ENCODE measurements at regions not wholly inside any gene's neighbourhood (a gene's known extent, or its start where the extent isn't known, plus 50 kb on each side); places are given as distances from the start of the nearest gene placed in this dataset.
"Not testable (repeated sequence)": the region's sequence is repeated elsewhere in the genome, so short reads cannot be mapped to it uniquely, and the experiment has no call there.

DNA sequence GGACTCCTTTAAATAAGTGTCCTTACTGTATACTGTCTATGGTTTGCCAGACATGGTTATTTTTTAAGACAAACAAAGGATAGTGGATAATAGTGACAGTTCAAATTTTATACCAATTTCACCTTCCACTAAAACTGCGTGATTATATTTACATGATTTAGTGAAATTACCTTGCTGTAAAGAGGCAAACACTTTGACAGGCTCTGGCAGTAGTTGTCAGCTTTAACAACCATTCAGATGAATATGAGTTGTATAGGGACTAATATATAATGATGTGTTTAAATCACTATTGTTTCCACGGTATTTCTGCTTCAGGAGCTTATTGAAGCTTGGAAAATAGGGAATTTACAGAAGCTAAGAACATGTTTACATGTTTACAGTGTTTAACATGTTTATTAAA lies 1364.0 kb downstream of the FSCB start:
- no peak for DNase-seq

DNA sequence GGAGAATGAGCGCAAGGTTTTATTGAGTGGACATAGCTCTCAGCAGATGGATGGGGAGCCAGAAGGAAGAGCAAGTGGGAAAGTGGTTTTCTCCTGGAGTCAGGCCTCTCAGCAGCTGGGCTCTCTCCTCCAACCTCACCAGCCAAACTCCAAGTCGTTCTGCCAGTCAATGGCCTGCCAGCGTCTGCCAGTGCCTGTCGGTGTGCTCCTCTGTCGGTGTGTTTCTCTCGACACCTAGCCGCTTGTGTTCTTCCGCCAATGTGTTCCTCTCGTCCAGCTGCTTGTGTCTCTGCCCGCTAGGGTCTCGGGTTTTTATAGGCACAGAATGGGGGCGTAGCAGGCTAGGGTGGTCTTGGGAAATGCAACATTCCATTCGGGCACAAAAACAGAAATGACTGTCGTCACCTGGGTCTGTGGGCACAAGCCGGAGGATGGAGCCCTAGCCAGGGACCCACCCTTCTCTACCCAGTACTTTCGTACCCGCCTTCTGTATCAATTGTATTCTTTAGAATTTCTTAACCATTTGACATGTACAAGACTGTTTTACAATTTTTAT lies 1365.4 kb downstream of the FSCB start:
- DNase-seq, result no peak

DNA sequence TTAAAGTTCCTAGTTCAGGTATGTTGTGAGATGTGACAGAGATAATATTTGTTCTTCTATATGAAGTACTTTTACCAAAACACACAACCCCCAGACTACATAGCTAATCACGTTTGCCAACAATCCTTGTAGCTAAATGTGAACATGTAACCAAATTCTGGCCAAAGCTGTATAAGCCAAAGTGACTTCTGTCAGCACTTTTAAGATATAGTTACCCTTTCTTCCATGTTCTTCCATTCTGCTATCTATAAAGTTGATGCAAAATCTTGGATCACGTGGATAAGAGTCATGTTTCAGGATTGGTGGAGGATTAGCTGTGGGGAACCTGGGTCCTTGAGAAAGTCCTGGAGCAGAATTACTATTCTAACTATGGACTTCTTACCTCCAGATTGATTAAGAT lies 1366.6 kb downstream of the FSCB start:
- no peak for DNase-seq

DNA sequence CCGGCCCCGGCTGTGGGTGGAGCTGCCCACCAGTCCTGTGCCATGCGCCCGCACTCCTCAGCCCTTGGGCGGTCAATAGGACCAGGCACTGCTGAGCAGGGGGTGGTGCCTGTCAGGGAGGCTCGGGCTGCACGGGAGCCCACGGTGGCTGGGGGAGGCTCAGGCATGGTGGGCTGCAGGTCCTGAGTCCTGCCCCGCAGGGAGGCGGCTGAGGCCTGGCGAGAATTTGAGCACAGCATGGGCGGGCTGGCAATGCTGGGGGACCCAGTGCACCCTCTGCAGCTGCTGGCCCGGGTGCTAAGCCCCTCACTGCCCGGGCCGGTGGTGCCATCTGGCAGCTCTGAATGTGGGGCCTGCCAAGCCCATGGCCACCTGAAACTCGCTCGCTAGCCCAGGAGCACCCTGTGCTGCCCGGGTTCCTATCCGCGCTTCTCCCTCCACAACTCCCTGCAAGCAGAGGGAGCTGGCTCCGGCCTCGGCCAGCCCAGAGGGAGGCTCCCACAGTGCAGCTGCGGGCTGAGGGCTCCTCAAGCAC lies 1371.1 kb downstream of the FSCB start:
- no peak for DNase-seq

DNA sequence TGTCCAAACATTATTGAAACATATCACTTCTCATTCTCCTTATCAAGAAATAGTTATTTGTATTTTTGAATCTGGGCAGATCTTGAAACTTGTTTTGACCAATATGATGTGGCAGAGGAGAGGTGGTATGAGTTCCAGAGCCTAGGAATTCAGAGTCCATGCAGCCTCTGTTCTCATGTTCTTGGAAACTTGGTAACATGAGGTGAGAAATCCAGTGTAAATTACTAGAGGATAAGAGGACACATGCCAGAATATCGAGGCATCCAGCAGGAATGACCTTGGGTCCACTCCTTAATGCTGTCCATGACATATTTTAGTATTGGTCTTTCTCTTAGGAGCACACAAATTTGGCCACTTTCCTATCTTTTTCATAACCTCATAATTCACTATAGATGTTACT lies 1374.6 kb downstream of the FSCB start:
- DNase-seq, result no peak

DNA sequence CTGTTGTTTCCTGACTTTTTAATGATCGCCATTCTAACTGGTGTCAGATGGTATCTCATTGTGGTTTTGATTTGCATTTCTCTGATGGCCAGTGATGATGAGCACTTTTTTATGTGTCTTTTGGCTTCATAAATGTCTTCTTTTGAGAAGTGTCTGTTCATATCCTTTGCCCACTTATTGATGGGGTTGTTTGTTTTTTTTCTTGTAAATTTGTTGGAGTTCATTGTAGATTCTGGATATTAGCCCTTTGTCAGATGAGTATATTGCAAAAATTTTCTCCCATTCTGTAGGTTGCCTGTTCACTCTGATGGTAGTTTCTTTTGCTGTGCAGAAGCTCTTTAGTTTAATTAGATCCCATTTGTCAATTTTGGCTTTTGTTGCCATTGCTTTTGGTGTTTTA lies 1378.7 kb downstream of the FSCB start:
- DNase-seq, result not testable (repeated sequence)

DNA sequence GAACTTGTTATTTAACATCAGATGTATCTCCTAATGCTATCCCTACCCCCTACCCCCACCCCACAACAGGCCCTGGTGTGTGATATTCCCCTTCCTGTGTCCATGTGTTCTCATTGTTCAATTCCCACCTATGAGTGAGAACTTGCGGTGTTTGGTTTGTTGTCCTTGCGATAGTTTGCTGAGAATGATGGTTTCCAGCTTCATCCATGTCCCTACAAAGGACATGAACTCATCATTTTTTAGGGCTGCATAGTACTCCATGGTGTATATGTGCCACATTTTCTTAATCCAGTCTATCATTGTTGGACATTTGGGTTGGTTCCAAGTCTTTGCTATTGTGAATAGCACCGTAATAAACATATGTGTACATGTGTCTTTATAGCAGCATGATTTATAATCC lies 1379.2 kb downstream of the FSCB start:
- not testable (repeated sequence) for DNase-seq

DNA sequence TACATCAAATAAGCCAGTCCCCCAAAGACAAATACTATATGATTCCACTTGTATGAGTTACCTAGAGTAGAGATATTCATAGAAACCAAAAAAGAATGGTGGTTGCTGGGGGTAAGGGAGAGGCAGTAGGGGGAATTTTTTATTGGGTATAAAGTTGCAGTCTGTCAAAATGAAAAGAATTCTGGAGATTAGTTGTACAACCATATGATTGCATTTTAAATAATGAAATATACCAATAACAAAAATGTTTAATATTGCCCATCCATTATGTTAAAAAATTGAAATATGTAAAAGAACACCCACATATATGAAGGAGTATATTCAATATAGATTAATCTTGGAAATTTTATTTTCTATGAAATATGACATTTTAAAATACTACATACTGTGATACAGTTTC lies 1383.5 kb downstream of the FSCB start:
- DNase-seq, result no peak

DNA sequence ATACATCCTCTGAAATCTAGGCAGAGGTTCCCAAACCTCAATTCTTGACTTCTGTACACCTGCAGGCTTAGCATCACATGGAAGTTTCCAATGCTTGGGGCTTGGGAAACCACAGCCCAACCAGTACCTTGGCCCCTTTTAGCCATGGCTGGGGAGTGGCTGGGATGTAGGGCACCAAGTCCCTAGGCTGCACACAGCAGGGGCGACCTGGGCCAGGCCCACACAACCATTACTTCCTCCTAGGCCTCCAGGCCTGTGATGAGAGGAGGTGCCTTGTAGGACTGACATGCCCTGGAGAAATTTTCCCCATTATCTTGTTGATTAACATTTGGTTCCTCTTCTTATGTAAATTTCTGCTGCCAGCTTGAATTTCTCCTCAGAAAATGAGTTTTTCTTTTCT lies 1387.4 kb downstream of the FSCB start:
- DNase-seq, result no peak

DNA sequence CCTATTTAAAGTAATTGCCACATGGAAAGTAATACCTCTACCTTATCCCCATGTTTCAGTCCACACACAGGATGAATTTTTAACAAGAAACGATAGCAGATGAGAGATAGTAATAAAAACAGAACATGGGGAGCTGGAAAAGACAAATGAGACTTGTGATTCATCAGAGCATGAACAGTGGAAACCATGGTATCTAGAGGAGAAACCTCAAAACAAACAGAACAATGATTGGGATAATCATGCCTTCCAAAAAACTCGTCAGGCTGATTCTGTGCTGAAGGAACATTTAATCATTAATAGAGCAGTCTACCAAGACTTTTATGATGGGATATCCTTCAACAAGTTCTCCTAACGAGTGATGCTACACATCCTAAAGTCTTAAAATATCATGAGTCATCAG lies 1390.7 kb downstream of the FSCB start:
- DNase-seq, result no peak

DNA sequence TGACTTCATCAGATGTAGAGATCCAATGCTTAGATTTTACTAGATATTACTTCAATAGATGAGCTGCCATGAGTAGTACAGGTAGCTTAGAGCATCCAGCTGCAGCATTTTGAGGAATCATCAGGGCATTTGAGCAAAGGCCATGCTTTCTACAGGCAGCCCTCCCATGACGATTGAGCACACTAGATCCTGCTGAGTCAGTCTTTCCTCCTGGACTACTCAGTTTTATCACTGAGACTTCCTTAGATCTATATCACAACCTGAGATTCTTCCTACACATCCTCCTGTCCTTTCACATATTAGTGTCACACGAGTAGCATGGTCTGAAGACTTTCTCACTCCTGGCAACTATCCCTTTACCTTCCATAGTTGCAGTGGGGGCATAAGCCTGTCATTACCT lies 1401.8 kb downstream of the FSCB start:
- DNase-seq, result no peak

DNA sequence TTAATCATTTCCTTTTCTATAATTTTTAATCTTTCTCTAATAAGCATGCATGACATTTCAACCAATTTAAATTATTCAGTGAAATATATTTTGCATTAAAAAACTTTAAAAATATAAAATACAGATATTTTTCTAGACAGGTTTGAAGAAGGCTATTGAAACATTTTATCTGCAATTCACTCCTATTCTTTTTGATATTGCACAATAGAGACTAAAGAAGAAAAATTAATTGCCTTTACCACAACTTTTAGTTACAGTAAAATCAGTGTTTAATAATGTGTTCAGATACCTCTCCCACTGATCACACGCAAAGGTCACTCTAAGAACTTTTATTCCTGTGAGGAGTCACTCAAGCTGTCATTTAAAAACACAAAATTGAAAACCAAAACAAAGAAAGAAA lies 1416.7 kb downstream of the FSCB start:
- DNase-seq, result no peak

DNA sequence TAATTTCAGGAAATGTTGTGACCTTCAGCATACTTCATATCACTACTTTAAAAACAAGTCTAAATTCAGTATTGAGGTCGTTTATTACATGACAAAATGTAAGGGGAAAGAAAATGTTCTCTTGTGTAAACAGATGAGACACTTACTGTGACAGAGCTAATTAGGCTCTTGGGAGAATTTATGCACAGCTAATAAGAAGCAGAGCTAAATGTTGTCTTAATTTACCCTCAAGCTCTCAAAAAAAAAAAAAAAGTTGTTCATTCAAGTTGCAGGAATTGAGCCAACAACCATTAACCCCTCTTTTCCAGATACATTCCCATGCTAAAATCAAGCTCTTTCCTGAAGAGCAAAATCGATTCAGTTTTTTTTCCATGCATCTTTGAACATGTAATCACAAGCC lies 1419.4 kb downstream of the FSCB start:
- no peak for DNase-seq

DNA sequence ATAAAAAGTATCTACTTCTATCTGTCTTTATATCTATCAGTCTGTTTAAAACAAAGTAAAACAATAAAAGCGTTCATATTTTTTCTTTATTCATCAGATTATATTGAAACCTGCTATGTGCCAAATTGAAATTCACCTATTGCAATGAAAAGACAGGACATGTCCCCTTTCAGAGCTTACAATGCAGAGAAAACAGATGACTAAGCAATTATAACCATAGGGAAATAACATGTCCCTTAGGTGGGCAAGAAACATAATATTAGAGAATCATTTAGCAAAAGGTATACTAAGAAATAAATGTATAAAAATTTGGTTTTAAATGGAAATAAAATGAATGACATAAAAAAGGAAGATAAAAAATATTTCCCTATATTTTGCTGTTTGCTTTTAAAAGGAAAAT lies 1421.3 kb downstream of the FSCB start:
- no peak for DNase-seq

DNA sequence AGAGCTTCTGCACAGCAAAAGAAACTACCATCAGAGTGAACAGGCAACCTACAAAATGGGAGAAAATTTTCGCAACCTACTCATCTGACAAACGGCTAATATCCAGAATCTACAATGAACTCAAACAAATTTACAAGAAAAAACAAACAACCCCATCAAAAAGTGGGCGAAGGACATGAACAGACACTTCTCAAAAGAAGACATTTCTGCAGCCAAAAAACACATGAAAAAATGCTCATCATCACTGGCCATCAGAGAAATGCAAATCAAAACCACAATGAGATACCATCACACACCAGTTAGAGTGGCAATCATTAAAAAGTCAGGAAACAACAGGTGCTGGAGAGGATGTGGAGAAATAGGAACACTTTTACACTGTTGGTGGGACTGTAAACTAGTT lies 1439.7 kb downstream of the FSCB start:
- DNase-seq, result not testable (repeated sequence)

DNA sequence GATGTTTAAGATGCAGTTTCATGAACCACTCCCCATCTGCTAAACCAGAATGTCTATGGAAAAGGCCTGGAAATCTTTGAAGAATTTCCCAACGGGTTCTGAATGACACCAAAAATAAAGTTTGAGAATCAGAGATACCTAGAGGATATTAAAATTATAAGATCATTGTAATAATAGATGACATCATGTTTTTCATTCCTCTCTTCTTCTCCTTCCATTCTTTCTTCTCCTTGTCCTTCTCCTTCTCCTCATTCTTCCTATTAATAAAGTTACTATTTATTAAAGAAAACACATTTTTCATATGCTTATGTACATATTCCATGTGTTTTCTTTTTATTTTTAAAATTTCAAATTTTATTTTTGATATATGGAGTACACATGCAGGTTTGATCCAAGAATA lies 1449.4 kb downstream of the LRFN5 start:
- no peak for DNase-seq

DNA sequence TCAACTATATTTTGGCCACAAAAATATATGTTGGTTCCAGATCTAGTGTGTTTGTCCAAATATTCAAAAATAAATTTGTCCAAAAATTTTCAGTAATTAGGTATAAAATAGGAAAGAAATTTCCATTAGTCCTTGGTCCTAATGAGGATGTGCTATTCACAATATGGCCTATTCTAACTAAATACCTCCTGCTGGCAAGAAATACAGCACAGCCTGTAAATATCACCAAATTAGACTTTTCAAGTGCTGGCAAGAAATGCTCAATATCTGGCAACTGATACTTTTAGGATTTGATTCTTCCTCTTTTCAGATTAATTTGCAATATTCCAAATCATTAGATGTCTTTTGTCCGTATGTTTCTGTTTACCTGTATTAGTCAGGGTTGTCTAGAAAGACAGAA lies 1446.2 kb downstream of the LRFN5 start:
- DNase-seq, result no peak

DNA sequence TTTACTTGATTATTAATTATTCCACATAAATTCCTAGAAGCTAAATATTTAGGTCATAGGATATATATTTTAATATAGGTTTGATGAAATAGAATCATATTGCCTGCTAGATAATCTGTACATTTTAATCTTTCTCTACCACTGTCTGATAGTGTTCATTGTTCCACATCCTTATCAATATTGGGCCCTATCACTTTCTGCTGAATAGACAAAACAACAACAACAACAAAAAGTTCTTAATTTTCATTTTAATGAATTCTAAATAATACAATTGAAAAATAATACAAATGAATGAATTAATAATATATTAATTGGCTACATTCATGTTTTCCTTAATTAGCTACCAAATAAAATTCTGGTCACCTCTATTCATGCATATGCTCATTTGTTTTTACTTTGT lies 1437.2 kb downstream of the LRFN5 start:
- DNase-seq, result no peak

DNA sequence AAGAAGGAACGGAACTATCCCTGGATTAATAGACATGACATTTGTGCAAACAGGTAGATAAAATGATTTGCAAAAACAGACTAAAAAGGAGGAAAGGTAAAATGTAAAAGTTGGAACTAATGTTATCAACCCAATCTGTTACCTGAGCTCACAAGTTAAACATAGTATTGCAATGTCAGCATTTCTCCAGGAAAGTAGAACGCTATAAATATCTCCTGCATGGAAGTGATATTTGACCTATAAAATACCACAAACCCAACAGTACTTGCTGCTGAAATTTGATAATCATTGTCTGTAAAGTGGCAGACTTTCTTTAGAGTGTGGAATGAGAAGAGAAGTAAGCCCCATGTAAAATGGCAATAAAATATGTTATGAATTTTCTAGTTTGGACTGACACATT lies 1435.7 kb downstream of the LRFN5 start:
- DNase-seq, result no peak

DNA sequence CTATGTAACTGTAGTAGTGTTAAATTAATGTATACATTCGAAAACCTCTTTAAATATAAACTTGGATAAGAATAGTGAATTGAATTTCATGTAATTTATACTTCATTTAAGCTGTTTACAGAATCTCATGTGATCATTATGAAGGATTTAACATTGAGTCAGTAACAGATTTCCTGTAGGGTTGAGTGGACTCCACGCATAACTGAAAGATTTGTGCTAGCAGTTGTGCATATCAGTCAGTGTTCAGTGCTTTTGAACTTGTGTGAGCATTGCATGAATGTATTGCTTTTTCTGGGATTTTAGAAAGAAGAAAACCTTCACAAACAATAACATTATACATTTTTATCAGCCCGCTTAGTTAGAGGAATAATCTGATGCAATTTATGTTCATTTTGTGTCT lies 1435.3 kb downstream of the LRFN5 start:
- no peak for DNase-seq

DNA sequence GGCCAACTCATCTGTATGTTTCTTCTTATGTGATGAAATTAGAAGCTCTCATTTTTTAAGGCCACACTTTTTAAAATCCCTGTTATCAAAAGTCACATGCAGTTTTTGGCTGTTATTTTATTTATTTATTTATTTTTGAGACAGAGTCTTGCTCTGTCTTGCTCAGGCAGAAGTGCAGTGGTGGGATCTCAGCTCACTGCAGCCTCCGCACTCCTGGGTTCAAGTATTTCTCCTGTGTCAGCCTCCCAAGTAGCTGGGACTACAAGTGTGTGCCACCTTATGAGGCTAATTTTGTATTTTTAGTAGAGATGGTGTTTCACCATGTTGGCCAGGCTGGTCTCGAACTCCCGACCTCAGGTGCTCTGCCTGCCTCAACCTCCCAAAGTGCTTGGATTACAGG lies 1434.5 kb downstream of the LRFN5 start:
- no peak for DNase-seq

DNA sequence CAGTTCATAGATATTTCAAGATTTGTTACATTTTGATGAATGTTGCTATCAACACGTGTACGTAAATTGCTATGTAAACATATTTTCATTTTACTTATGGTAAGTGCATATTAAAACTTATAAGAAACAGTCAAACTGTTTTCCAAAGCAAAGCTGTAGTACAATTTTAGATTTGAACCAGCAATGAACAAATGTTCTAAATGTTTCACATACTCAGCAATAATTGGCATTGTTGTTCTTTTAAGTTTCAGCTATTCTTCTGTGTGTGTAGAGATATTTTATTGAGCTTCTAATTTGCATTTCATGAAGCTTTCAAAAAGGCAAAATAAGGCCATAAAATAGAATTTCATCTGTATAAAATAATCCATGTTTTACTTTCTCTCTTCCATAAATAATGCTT lies 1433.2 kb downstream of the LRFN5 start:
- no peak for DNase-seq

DNA sequence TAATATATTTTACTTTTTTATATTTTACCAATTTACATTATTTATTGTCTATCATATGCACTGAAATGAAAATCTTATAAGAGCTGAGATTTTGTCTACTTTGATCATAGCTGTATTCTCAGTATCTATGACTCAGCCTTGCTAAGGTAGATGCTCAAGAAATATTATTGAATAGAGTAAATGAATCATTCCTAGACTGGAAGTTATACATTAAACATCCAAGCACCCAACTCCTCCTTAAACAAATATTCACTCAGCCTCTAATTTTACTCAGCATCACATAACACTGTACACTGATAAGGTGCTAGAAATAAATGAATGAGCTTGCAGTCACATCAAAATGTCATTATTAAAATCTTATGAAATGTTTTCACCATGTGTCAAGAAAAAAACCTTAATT lies 1424.9 kb downstream of the LRFN5 start:
- DNase-seq, result no peak

DNA sequence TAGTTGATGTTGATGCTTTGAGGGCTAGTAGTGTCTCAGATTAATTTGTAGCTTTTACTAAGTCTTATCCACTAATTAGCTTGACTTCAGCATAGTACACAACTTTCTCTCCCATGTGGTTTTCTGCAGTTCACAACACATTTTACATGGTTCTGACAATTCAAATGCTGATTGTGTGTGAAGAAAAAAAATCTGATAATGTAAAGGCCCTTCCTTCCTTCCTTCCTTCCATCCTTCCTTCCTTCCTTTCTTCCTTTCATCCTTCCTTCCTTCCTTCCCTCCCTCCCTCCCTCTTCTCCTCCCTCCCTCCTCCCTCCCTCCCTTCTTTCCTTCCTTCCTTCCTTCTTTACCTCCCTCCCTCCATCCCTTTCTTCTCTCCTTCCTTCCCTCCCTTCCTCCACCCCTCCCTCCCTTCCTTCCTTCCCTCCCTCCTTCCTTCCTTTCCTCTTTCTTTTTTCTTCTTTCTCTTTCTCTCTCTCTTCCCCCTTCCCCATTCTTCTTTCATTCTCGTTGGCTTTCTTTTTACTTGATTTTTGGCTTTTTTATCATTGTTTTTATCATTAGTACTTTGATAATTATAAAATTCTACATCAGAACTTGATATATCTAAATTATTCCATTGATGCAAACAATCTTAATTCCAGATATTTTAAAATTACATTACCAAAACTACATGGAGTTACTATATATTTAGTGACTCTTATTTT lies 1415.6 kb downstream of the LRFN5 start:
- DNase-seq, result no peak

DNA sequence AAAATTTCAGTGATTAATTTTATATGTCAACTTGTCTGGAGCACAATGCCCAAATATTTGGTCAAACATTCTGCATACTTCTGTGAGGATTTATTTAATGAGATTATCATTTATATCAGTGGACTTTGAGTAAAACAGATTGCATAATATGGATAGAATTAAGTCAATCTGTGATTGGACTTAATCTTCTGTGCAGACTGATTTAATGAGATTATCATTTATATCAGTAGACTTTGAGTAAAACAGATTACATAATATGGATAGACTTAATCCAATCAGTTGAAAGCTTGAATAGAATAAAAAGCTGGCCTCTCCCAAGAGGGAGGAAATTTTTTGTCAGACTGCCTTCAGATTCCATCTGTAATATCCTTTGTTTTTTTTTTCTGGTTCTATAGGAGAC lies 1413.2 kb downstream of the LRFN5 start:
- DNase-seq, result no peak

Measured in NCI-H1694 (cell line).